ENCODE measurements at regions not wholly inside any gene's neighbourhood (a gene's known extent, or its start where the extent isn't known, plus 50 kb on each side); places are given as distances from the start of the nearest gene placed in this dataset.

DNA sequence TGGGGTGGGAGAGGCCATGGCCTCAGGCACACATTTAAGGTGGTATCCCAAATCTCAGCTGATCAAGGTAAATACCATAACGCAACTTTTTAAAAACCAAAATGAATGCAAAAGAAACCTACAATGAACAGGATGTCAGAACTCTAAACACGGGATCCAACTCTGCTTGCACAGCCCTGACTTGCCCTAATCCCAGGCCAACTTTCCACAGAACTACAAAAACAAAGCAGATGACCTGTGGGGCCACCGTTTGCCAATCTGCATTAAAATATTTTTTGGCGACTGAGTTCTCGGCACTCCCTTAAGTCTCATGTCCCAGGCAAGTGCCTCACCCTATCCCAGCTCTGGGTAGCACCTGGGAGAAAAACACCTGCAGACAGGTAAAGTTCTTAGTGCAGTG is 110.5 kb downstream of the ZFP64 start:
- H3K27ac ChIP-seq (ENCODE audit: low read depth in 1 of 2, low read length in 2 of 2): no peak overlapping the region
- no peak overlapping the region for H3K4me3 ChIP-seq (ENCODE audit: low read depth in 1 of 3, low read length in 3 of 3)
- H3K27me3 ChIP-seq (ENCODE audit: control insufficient read depth in 4 of 4, insufficient read depth in 4 of 4, low read length in 3 of 4): no peaks in the 10 kb centered on the region
- H3K9me3 ChIP-seq (ENCODE audit: control insufficient read depth in 4 of 4, low read length in 3 of 4): no peaks in the 10 kb centered on the region
- WGBS: 85% methylated on average over 5 of the region's 5 CpGs
- H3K9ac ChIP-seq (ENCODE audit: low read depth in 1 of 2, low read length in 2 of 2): no peak overlapping the region
- TF ChIP-seq RXRA (IDR thresholded peaks at IDR 0.05): no peak
- TF ChIP-seq SP1 (IDR thresholded peaks at IDR 0.05): no peak
- TF ChIP-seq HNF4A (conservative IDR thresholded peaks at IDR 0.05): no peak
- no peak for TF ChIP-seq RAD21 (IDR thresholded peaks at IDR 0.05)
- no peak for TF ChIP-seq CTCF (IDR thresholded peaks at IDR 0.05; ENCODE audit: low read depth, low read length, missing input control)
- TF ChIP-seq EGR1 (IDR thresholded peaks at IDR 0.05; ENCODE audit: low read depth in 2 of 2): no peak
- no peak for TF ChIP-seq ZBTB33 (IDR thresholded peaks at IDR 0.05)
- TF ChIP-seq JUND (IDR thresholded peaks at IDR 0.05): no peak
- no peak for TF ChIP-seq FOXA1 (IDR thresholded peaks at IDR 0.05)
- H3K36me3 ChIP-seq (ENCODE audit: control insufficient read depth in 4 of 4, insufficient read depth in 3 of 4, low read depth in 1 of 4, low read length in 3 of 4): peaks cover 0 to 5% (median 0%) of the 10 kb centered on the region in 4 donors
- DNase-seq (ENCODE audit: low spot score): no peak
- no peaks in the 10 kb centered on the region for H3K4me1 ChIP-seq (ENCODE audit: control insufficient read depth in 4 of 4, insufficient read depth in 4 of 4, low read length in 3 of 4)

DNA sequence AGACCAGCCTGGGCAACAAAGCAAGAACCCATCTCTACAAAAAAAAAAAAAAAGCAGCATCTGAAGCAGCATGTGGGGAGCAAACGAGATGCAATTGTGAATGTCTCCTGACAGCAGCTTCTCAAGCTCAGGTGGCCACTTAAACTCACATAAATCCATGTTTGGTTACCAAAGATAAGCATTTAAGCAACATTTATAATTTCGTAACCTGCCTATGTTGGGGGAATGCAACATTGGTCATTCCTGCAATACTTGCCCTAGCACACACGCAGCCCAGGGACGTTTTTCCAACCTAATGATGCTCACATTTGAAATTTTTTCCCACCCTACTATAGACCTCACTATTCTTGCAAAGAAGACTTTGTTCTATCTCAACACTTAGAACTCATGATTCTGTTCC is 113.3 kb downstream of the ZFP64 start:
- 78% methylated on average over 4 of the region's 4 CpGs for WGBS
- TF ChIP-seq, protein P1, sequence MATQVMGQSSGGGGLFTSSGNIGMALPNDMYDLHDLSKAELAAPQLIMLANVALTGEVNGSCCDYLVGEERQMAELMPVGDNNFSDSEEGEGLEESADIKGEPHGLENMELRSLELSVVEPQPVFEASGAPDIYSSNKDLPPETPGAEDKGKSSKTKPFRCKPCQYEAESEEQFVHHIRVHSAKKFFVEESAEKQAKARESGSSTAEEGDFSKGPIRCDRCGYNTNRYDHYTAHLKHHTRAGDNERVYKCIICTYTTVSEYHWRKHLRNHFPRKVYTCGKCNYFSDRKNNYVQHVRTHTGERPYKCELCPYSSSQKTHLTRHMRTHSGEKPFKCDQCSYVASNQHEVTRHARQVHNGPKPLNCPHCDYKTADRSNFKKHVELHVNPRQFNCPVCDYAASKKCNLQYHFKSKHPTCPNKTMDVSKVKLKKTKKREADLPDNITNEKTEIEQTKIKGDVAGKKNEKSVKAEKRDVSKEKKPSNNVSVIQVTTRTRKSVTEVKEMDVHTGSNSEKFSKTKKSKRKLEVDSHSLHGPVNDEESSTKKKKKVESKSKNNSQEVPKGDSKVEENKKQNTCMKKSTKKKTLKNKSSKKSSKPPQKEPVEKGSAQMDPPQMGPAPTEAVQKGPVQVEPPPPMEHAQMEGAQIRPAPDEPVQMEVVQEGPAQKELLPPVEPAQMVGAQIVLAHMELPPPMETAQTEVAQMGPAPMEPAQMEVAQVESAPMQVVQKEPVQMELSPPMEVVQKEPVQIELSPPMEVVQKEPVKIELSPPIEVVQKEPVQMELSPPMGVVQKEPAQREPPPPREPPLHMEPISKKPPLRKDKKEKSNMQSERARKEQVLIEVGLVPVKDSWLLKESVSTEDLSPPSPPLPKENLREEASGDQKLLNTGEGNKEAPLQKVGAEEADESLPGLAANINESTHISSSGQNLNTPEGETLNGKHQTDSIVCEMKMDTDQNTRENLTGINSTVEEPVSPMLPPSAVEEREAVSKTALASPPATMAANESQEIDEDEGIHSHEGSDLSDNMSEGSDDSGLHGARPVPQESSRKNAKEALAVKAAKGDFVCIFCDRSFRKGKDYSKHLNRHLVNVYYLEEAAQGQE (IDR thresholded peaks at IDR 0.05): no peak
- TF ChIP-seq SP1 (IDR thresholded peaks at IDR 0.05): no peak
- TF ChIP-seq RXRA (IDR thresholded peaks at IDR 0.05): no peak
- no peak for TF ChIP-seq TAF1 (conservative IDR thresholded peaks at IDR 0.05)
- TF ChIP-seq RAD21 (IDR thresholded peaks at IDR 0.05): no peak
- TF ChIP-seq ZBTB33 (IDR thresholded peaks at IDR 0.05): no peak
- TF ChIP-seq, protein P2, sequence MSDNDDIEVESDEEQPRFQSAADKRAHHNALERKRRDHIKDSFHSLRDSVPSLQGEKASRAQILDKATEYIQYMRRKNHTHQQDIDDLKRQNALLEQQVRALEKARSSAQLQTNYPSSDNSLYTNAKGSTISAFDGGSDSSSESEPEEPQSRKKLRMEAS (IDR thresholded peaks at IDR 0.05): no peak
- TF ChIP-seq HNF4A (conservative IDR thresholded peaks at IDR 0.05): no peak
- TF ChIP-seq HNF4G (IDR thresholded peaks at IDR 0.05): no peak
- TF ChIP-seq CTCF (IDR thresholded peaks at IDR 0.05; ENCODE audit: low read depth, low read length, missing input control): no peak
- TF ChIP-seq JUND (IDR thresholded peaks at IDR 0.05): no peak
- no peak for TF ChIP-seq EGR1 (IDR thresholded peaks at IDR 0.05; ENCODE audit: low read depth in 2 of 2)
- TF ChIP-seq YY1 (IDR thresholded peaks at IDR 0.05): no peak
- no peak for TF ChIP-seq FOXA2 (IDR thresholded peaks at IDR 0.05)
- TF ChIP-seq GABPA (IDR thresholded peaks at IDR 0.05 in 1 of 2, conservative IDR thresholded peaks at IDR 0.05 in 1 of 2): no peak
- TF ChIP-seq NR2F2 (IDR thresholded peaks at IDR 0.05): no peak
- no peak for TF ChIP-seq FOXA1 (IDR thresholded peaks at IDR 0.05)
- TF ChIP-seq, protein P3, sequence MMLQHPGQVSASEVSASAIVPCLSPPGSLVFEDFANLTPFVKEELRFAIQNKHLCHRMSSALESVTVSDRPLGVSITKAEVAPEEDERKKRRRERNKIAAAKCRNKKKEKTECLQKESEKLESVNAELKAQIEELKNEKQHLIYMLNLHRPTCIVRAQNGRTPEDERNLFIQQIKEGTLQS (IDR thresholded peaks at IDR 0.05): no peak

More for the DNA sequence above, 113.3 kb downstream of the ZFP64 start:
- no peaks in the 10 kb centered on the region for H3K4me1 ChIP-seq (ENCODE audit: control insufficient read depth in 4 of 4, insufficient read depth in 4 of 4, low read length in 3 of 4)
- H3K36me3 ChIP-seq (ENCODE audit: control insufficient read depth in 4 of 4, insufficient read depth in 3 of 4, low read depth in 1 of 4, low read length in 3 of 4): no peaks in the 10 kb centered on the region
- H3K4me3 ChIP-seq (ENCODE audit: low read depth in 1 of 3, low read length in 3 of 3): no peak overlapping the region
- DNase-seq (ENCODE audit: low spot score): no peak
- no peak overlapping the region for H3K27ac ChIP-seq (ENCODE audit: low read depth in 1 of 2, low read length in 2 of 2)
- no peak overlapping the region for H3K9ac ChIP-seq (ENCODE audit: low read depth in 1 of 2, low read length in 2 of 2)
- no peaks in the 10 kb centered on the region for H3K9me3 ChIP-seq (ENCODE audit: control insufficient read depth in 4 of 4, low read length in 3 of 4)
- no peaks in the 10 kb centered on the region for H3K27me3 ChIP-seq (ENCODE audit: control insufficient read depth in 4 of 4, insufficient read depth in 4 of 4, low read length in 3 of 4)

Measured in liver (tissue), 8 donors.